Kidney (tissue), 13 donors: ENCODE measurements at regions not wholly inside any gene's neighbourhood (a gene's known extent, or its start where the extent isn't known, plus 50 kb on each side); places are given as distances from the start of the nearest gene placed in this dataset.

Experiments used
- DNase-seq, 5 donors: peaks; one replicate each; pipeline ENCODE4 v3.0.0-alpha.2; 2013 to 2020
- FAIRE-seq: peaks from 2 replicates; lab custom pipeline; 2012; peaks lifted over from hg19 to GRCh38; lab: Jason Lieb, UNC
- H3K27ac ChIP-seq, 2 donors: one replicate each; pipeline ENCODE4 v1.7.0; 2013; ENCODE audit warnings: low read depth in 2 of 2, low read length in 2 of 2, inconsistent platforms in 1 of 2
- H3K27me3 ChIP-seq: one replicate; pipeline ENCODE4 v1.7.1; 2013; ENCODE audit warnings: low read length, inconsistent platforms; ENCODE audit not compliant: control insufficient read depth, insufficient read depth
- H3K36me3 ChIP-seq, 3 donors: one replicate each; pipeline versions ENCODE4 v1.7.0 to v1.7.1; 2013; ENCODE audit warnings: low read length in 3 of 3, control low read depth in 1 of 3, inconsistent platforms in 1 of 3; ENCODE audit not compliant: insufficient read depth in 3 of 3, control insufficient read depth in 2 of 3
- H3K4me1 ChIP-seq, 3 donors: one replicate each; pipeline versions ENCODE4 v1.7.0 to v1.7.1; 2013; ENCODE audit warnings: low read length in 3 of 3, inconsistent platforms in 1 of 3, low read depth in 1 of 3; ENCODE audit not compliant: control insufficient read depth in 2 of 3, insufficient read depth in 2 of 3
- H3K4me3 ChIP-seq, 3 donors: one replicate each; pipeline versions ENCODE4 v1.7.0 to v1.8.1; 2013; ENCODE audit warnings: low read length in 3 of 3, control low read depth in 1 of 3, inconsistent platforms in 1 of 3
- H3K9ac ChIP-seq, 3 donors: one replicate each; pipeline versions ENCODE4 v1.7.0 to v1.7.1; 2013; ENCODE audit warnings: low read length in 3 of 3, control low read depth in 1 of 3, inconsistent platforms in 1 of 3
- H3K9me3 ChIP-seq, 3 donors: one replicate each; pipeline versions ENCODE4 v1.7.0 to v1.7.1; 2013; ENCODE audit warnings: low read length in 3 of 3, control low read depth in 1 of 3, inconsistent platforms in 1 of 3; ENCODE audit not compliant: control insufficient read depth in 2 of 3, insufficient read depth in 1 of 3
- CTCF ChIP-seq: IDR thresholded peaks from 3 replicates; pipeline ENCODE4 v1.5.1; 2012; ENCODE audit warnings: mild to moderate bottlenecking, moderate library complexity, borderline replicate concordance; ENCODE audit not compliant: insufficient read depth; ENCODE audit errors: extremely low read depth
- intact Hi-C: fragments of 100-400 bp; cut with DNase I; formaldehyde crosslinking; loops from one replicate; pipeline ENCODE4 v1.11.1; 2022
- donor health status: control.
- donor health status: control.
- donor health status: control.
- donor health status: control.
- donor health status: control.
- donor health status: DM: yes; HTN: yes; CAD: no.
- donor health status: Normal renal cell carcinoma (clear cell type).

- no peak overlapping the region for H3K27ac ChIP-seq
- no peaks in the 10 kb centered on the region for H3K27me3 ChIP-seq
- TF ChIP-seq CTCF, result no peak
- DNase-seq (no peak), FAIRE-seq (no peak)
- H3K4me3 ChIP-seq, result no peak overlapping the region
- H3K9ac ChIP-seq, result no peak overlapping the region
- intact Hi-C loops, result no loop called here
- H3K36me3 ChIP-seq, result no peaks in the 10 kb centered on the region
- H3K9me3 ChIP-seq, result no peaks in the 10 kb centered on the region
- H3K4me1 ChIP-seq, result no peaks in the 10 kb centered on the region
Observed at GRCh38 chr13:107275312-107275711, 707.4 kb upstream of the ARGLU1 start.

- H3K9ac ChIP-seq, result no peak overlapping the region
- no peak overlapping the region for H3K4me3 ChIP-seq
- H3K36me3 ChIP-seq, result no peaks in the 10 kb centered on the region
- intact Hi-C loops, result no loop called here
- DNase-seq, result peak in 2 of 5 donors; percentile 6 to 8
- no peaks in the 10 kb centered on the region for H3K4me1 ChIP-seq
- no peaks in the 10 kb centered on the region for H3K27me3 ChIP-seq
- TF ChIP-seq CTCF, result no peak
- FAIRE-seq, result no peak
- H3K27ac ChIP-seq, result no peak overlapping the region
- no peaks in the 10 kb centered on the region for H3K9me3 ChIP-seq
Observed at GRCh38 chr13:107271227-107271626, 703.3 kb upstream of the ARGLU1 start.

- intact Hi-C loops, result no loop called here
- Histone ChIP-seq H3K9me3 (no peaks in the 10 kb centered on the region), H3K36me3 (no peaks in the 10 kb centered on the region), H3K27ac (no peak overlapping the region), H3K27me3 (no peaks in the 10 kb centered on the region), H3K4me1 (no peaks in the 10 kb centered on the region), H3K4me3 (no peak overlapping the region), H3K9ac (no peak overlapping the region)
- DNase-seq (no peak), FAIRE-seq (no peak)
- no peak for TF ChIP-seq CTCF
Observed at GRCh38 chr13:107266657-107267056, 698.7 kb upstream of the ARGLU1 start.

- no peak for FAIRE-seq
- no peak for TF ChIP-seq CTCF
- H3K27me3 ChIP-seq, result no peaks in the 10 kb centered on the region
- no peak for DNase-seq
- H3K9ac ChIP-seq, result no peak overlapping the region
- intact Hi-C loops, result no loop called here
- no peaks in the 10 kb centered on the region for H3K9me3 ChIP-seq
- H3K4me1 ChIP-seq, result no peaks in the 10 kb centered on the region
- H3K4me3 ChIP-seq, result no peak overlapping the region
- H3K36me3 ChIP-seq, result no peaks in the 10 kb centered on the region
- H3K27ac ChIP-seq, result no peak overlapping the region
Observed at GRCh38 chr13:107258599-107259187, 690.8 kb upstream of the ARGLU1 start.
